ENCODE measurements at regions not wholly inside any gene's neighbourhood (a gene's known extent, or its start where the extent isn't known, plus 50 kb on each side); places are given as distances from the start of the nearest gene placed in this dataset.
A peak's percentile ranks its signal among the peaks of the same experiment; 100 is the strongest.

GRCh38 chr3:67127254-67127653 lies 129.1 kb downstream of the KBTBD8 start:
- no peak for TF ChIP-seq CTCF (IDR thresholded peaks at IDR 0.05; ENCODE audit: poor library complexity, severe bottlenecking)
- TF ChIP-seq EP300 (conservative IDR thresholded peaks at IDR 0.05; ENCODE audit: poor library complexity, severe bottlenecking): peak; percentile 47
- no peak for TF ChIP-seq EZH2 (IDR thresholded peaks at IDR 0.05; ENCODE audit: borderline replicate concordance, insufficient read depth, low read length, poor library complexity, severe bottlenecking)

All from neural cell (in vitro differentiated cells).